Testis (tissue), 2 donors: ENCODE measurements at regions not wholly inside any gene's neighbourhood (a gene's known extent, or its start where the extent isn't known, plus 50 kb on each side); places are given as distances from the start of the nearest gene placed in this dataset.

ENCODE experiments used
- DNase-seq: peaks from one replicate; pipeline ENCODE4 v3.0.0-alpha.2; 2019
- H3K27ac ChIP-seq, 2 donors: fragments of 200-600 bp; sonication (generic); one replicate each; pipeline ENCODE4 v1.5.1; 2019
- H3K27me3 ChIP-seq: fragments of 200-600 bp; sonication (generic); one replicate; pipeline ENCODE4 v1.5.1; 2019
- H3K36me3 ChIP-seq: fragments of 200-600 bp; sonication (generic); one replicate; pipeline ENCODE4 v1.5.1; 2017; ENCODE audit warnings: low read depth; ENCODE audit errors: missing control alignments
- H3K4me1 ChIP-seq: fragments of 200-600 bp; sonication (generic); one replicate; pipeline ENCODE4 v1.5.1; 2019
- H3K4me3 ChIP-seq, 2 donors: fragments of 200-600 bp; sonication (generic); one replicate each; pipeline ENCODE4 v1.5.1; 2017 to 2019
- H3K9me3 ChIP-seq: fragments of 200-600 bp; sonication (generic); one replicate; pipeline ENCODE4 v1.5.1; 2017
- CTCF ChIP-seq, 3 experiments: fragments of 450-650 bp in 2 of 3; fragments of 200-600 bp in 1 of 3; sonication (generic) in 1 of 3; IDR thresholded peaks; one replicate each; pipeline ENCODE4 v1.5.1; 2016 to 2019; ENCODE audit warnings: antibody characterized with exemption in 3 of 3, mild to moderate bottlenecking in 2 of 3, moderate library complexity in 1 of 3
- POLR2A ChIP-seq: fragments of 450-650 bp; IDR thresholded peaks from one replicate; pipeline ENCODE4 v1.6.1; 2017; ENCODE audit warnings: antibody characterized with exemption, mild to moderate bottlenecking, moderate library complexity
- WGBS, 2 donors: methylation state at CpG; one replicate each; pipeline ENCODE4 v1.1.5; 2018; 5-methylcytosine and 5-hydroxymethylcytosine counted together
- intact Hi-C: fragments of 100-400 bp; cut with DNase I; formaldehyde crosslinking; loops from one replicate; pipeline ENCODE4 v1.15.1; 2023; ENCODE audit warnings: low total_unique reads

DNA sequence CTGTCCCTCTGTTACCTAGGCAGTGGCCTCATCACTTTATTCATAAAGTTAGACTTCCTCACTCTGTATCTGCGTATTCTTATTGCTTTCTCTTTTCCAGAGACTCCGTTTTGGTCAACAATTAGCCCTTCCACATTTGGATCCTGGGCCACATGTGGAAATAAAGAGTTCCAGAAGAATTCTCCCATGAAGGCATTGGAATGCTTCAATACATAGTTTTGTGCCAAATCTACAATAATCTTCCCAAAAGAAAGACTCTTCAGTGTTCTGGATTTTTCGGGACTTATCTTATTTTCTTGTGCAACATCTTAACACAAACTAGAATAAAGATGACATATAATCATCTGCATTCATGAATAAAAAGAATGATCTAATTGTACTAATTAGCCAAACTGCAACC, 187.7 kb upstream of the BMP2 start:
- whole genome bisulfite sequencing, 2 donors: 80 to 85% methylated on average over 3 of the region's 3 CpGs
- intact Hi-C loops: no loop called here

DNA sequence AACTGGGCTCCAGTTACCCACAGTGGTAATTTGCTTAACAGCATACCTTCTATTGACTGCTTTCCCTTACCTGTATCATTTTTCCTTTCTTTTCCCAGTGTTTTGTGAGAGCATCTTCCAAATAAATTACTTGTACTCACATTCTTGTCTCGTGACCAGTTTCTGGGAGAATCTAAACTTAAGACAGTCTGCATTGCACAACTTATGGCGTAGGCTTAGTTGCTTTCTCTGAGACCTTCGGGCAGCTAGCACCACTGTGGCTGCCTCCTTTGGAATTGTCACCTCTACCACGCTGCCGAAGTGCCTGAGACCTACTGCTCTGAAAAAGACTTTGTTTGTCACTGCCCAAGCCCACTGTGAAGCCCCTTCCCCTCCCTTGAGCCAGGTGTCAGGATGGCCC, 188.1 kb upstream of the BMP2 start:
- no peaks in the 10 kb centered on the region for H3K4me1 ChIP-seq
- no peak overlapping the region for H3K4me3 ChIP-seq
- H3K27me3 ChIP-seq: no peaks in the 10 kb centered on the region
- no peak overlapping the region for H3K27ac ChIP-seq
- TF ChIP-seq POLR2A (no peak), CTCF (IDR thresholded peaks at IDR 0.05) (no peak)
- no peak for DNase-seq
- no peaks in the 10 kb centered on the region for H3K9me3 ChIP-seq
- no peaks in the 10 kb centered on the region for H3K36me3 ChIP-seq
- intact Hi-C loops: no loop called here
- 100% methylated on average over 5 of the region's 5 CpGs for WGBS, 2 donors

More for the DNA sequence above, 187.7 kb upstream of the BMP2 start:
- Histone ChIP-seq H3K27me3 (no peaks in the 10 kb centered on the region), H3K4me1 (no peaks in the 10 kb centered on the region), H3K27ac (no peak overlapping the region), H3K36me3 (no peaks in the 10 kb centered on the region), H3K9me3 (no peaks in the 10 kb centered on the region), H3K4me3 (no peak overlapping the region)
- DNase-seq: no peak
- no peak for TF ChIP-seq POLR2A
- TF ChIP-seq CTCF (IDR thresholded peaks at IDR 0.05): no peak

GRCh38 chr20:6577451-6577850, 190.0 kb upstream of the BMP2 start:
- no peaks in the 10 kb centered on the region for H3K36me3 ChIP-seq
- H3K9me3 ChIP-seq: no peaks in the 10 kb centered on the region
- no peak for TF ChIP-seq POLR2A
- no peak for TF ChIP-seq CTCF (IDR thresholded peaks at IDR 0.05)
- intact Hi-C loops: no loop called here
- no peak overlapping the region for H3K4me3 ChIP-seq
- no peaks in the 10 kb centered on the region for H3K27me3 ChIP-seq
- no peaks in the 10 kb centered on the region for H3K4me1 ChIP-seq
- WGBS, 2 donors: 70 to 77% methylated on average over 1 of the region's 1 CpG
- no peak overlapping the region for H3K27ac ChIP-seq
- no peak for DNase-seq

DNA sequence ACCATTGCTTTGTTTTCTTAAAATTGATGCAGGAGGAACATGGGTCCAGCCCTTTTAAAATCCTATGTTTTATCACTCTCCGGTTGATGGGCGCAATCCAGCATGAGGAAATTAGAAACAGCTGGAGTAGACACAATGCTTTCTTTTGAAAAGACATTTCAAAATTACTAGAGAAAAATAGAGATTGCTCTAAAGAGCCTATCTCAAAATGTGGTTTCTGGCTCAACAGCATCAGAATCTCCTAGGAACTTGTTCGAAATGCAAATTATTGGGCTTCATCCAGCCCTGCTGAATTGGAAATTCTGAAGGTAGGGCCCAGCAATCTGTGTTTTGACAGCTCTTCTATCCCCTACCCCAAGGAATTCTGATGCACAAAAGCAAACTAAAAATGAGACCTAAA, 190.8 kb upstream of the BMP2 start:
- 61 to 64% methylated on average over 3 of the region's 3 CpGs for WGBS, 2 donors
- Histone ChIP-seq H3K4me3 (no peak overlapping the region), H3K27me3 (no peaks in the 10 kb centered on the region), H3K27ac (no peak overlapping the region), H3K9me3 (no peaks in the 10 kb centered on the region), H3K4me1 (no peaks in the 10 kb centered on the region), H3K36me3 (no peaks in the 10 kb centered on the region)
- TF ChIP-seq CTCF (IDR thresholded peaks at IDR 0.05) (no peak), POLR2A (no peak)
- intact Hi-C loops: no loop called here
- no peak for DNase-seq

DNA sequence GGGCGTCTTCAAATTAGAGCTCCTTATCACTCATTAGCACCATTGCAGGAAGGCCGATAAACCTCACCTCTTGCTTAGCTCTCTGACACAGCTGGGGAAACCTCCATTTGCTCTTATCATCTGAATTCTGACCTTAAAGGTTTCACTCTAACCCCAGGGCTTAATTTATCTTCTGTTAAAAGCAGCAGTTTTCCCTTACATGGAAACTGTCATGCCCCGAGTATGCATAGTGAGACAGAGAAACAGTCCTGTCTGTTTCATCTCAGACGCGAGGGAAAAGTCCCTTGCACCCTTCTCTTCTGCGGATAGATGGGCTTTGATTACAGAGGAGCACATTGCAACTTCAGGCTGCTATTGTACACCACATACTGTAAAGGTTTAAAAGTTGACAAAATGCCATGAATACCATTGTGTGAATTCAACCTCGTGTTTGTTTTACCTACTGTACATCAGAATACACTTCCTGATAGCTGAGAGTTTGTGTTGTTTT, 191.5 kb upstream of the BMP2 start:
- WGBS, 2 donors: 51 to 65% methylated on average over 7 of the region's 7 CpGs
- no peak for TF ChIP-seq POLR2A
- TF ChIP-seq CTCF (IDR thresholded peaks at IDR 0.05): no peak
- Histone ChIP-seq H3K9me3 (no peaks in the 10 kb centered on the region), H3K4me1 (no peaks in the 10 kb centered on the region), H3K4me3 (no peak overlapping the region), H3K27ac (no peak overlapping the region), H3K36me3 (no peaks in the 10 kb centered on the region), H3K27me3 (no peaks in the 10 kb centered on the region)
- no peak for DNase-seq
- intact Hi-C loops: no loop called here
